GM23338 (cell line): ENCODE measurements at regions not wholly inside any gene's neighbourhood (a gene's known extent, or its start where the extent isn't known, plus 50 kb on each side); places are given as distances from the start of the nearest gene placed in this dataset.

Experiments
- ATAC-seq: fragments of 200-7000 bp; cut with Tn5 transposase; 3 replicates; pipeline ENCODE4 v1.9.1; 2020
- DNase-seq: peaks from one replicate; pipeline ENCODE4 v3.0.0-alpha.2; 2015; ENCODE audit warnings: low spot score
- H2AFZ ChIP-seq: fragments of 200-600 bp; sonication (generic); 2 replicates; pipeline ENCODE4 v1.8.0; 2016; ENCODE audit warnings: antibody characterized with exemption, mild to moderate bottlenecking, moderate library complexity
- H3F3A ChIP-seq: fragments of 200-600 bp; sonication (generic); replicated peaks from 2 replicates; pipeline ENCODE4 v1.8.0; 2017; ENCODE audit warnings: antibody characterized with exemption, mixed run types, low read depth
- H3K27ac ChIP-seq: fragments of 200-600 bp; sonication (generic); 2 replicates; pipeline ENCODE4 v1.6.1; 2016; ENCODE audit warnings: low read depth
- H3K27me3 ChIP-seq: fragments of 200-600 bp; sonication (generic); 2 replicates; pipeline ENCODE4 v1.8.0; 2016; ENCODE audit warnings: mild to moderate bottlenecking, mixed run types, moderate library complexity; ENCODE audit not compliant: insufficient read depth
- H3K36me3 ChIP-seq: fragments of 200-600 bp; sonication (generic); 2 replicates; pipeline ENCODE4 v1.8.0; 2016; ENCODE audit warnings: mild to moderate bottlenecking; ENCODE audit not compliant: insufficient read depth
- H3K4me1 ChIP-seq: fragments of 200-600 bp; sonication (generic); 2 replicates; pipeline ENCODE4 v1.8.0; 2016; ENCODE audit warnings: mild to moderate bottlenecking, moderate library complexity; ENCODE audit not compliant: insufficient read depth
- H3K4me2 ChIP-seq: fragments of 200-600 bp; sonication (generic); 2 replicates; pipeline ENCODE4 v1.7.1; 2017; ENCODE audit warnings: mixed run types
- H3K4me3 ChIP-seq: fragments of 200-600 bp; sonication (generic); 2 replicates; pipeline ENCODE4 v1.6.1; 2016; ENCODE audit warnings: mixed run types
- H3K79me2 ChIP-seq: fragments of 200-600 bp; sonication (generic); replicated peaks from 2 replicates; pipeline ENCODE4 v1.8.0; 2017; ENCODE audit warnings: mild to moderate bottlenecking; ENCODE audit not compliant: insufficient read depth
- H3K9me2 ChIP-seq: fragments of 200-600 bp; sonication (generic); 2 replicates; pipeline ENCODE4 v1.8.0; 2017; ENCODE audit not compliant: insufficient read depth
- H4K20me1 ChIP-seq: fragments of 200-600 bp; sonication (generic); replicated peaks from 2 replicates; pipeline ENCODE4 v1.8.0; 2017; ENCODE audit warnings: mild to moderate bottlenecking; ENCODE audit not compliant: insufficient read depth
- H3K27ac Mint-ChIP-seq: 2 replicates; pipeline ENCODE4 v1.8.0; 2020; ENCODE audit warnings: inconsistent platforms, mild to moderate bottlenecking, moderate library complexity, mixed read lengths
- H3K27me3 Mint-ChIP-seq: 3 replicates; pipeline ENCODE4 v1.8.0; 2022; ENCODE audit warnings: low read depth, mild to moderate bottlenecking, moderate library complexity, mixed read lengths, inconsistent platforms; ENCODE audit not compliant: insufficient read depth, poor library complexity
- H3K36me3 Mint-ChIP-seq: 3 replicates; pipeline ENCODE4 v1.8.0; 2021; ENCODE audit warnings: low read depth, mild to moderate bottlenecking, inconsistent platforms, moderate library complexity, mixed read lengths
- H3K4me1 Mint-ChIP-seq: 3 replicates; pipeline ENCODE4 v1.8.0; 2020; ENCODE audit warnings: mild to moderate bottlenecking, inconsistent platforms, mixed read lengths
- H3K4me3 Mint-ChIP-seq: 3 replicates; pipeline ENCODE4 v1.8.0; 2021; ENCODE audit warnings: moderate library complexity, mild to moderate bottlenecking, inconsistent platforms, mixed read lengths
- H3K9me3 Mint-ChIP-seq: 3 replicates; pipeline ENCODE4 v1.8.0; 2020; ENCODE audit warnings: moderate library complexity, mild to moderate bottlenecking, inconsistent platforms, mixed read lengths
- CREB1 ChIP-seq: fragments of 250-450 bp; sonication (Bioruptor Pico); IDR thresholded peaks from 2 replicates; pipeline ENCODE4 v1.5.0; 2020; ENCODE audit warnings: low read depth, mild to moderate bottlenecking, moderate library complexity
- CTCF ChIP-seq, 2 experiments: fragments of 200-600 bp in 1 of 2; sonication (generic) in 1 of 2; conservative IDR thresholded peaks; 2 replicates each; pipeline versions ENCODE4 v1.5.1 to v1.6.1; 2016 to 2017; ENCODE audit warnings: antibody characterized with exemption in 2 of 2, low read depth in 2 of 2, mild to moderate bottlenecking in 2 of 2, moderate library complexity in 1 of 2
- ETS1 ChIP-seq: IDR thresholded peaks from 2 replicates; pipeline ENCODE4 v1.6.1; 2016; ENCODE audit warnings: antibody characterized with exemption
- EZH2 ChIP-seq: fragments of 200-600 bp; sonication (generic); IDR thresholded peaks from one replicate; pipeline ENCODE4 v1.8.0; 2017; ENCODE audit warnings: antibody characterized with exemption, mild to moderate bottlenecking, low read depth; ENCODE audit not compliant: unreplicated experiment
- EZH2phosphoT487 ChIP-seq: fragments of 200-600 bp; sonication (generic); IDR thresholded peaks from one replicate; pipeline ENCODE4 v1.8.1; 2018; ENCODE audit warnings: antibody characterized with exemption; ENCODE audit not compliant: unreplicated experiment
- JUNB ChIP-seq: IDR thresholded peaks from one replicate; pipeline ENCODE4 v1.6.1; 2016; ENCODE audit warnings: antibody characterized with exemption; ENCODE audit not compliant: unreplicated experiment
- NANOG ChIP-seq: IDR thresholded peaks from 2 replicates; pipeline ENCODE4 v1.6.1; 2016; ENCODE audit warnings: antibody characterized with exemption, borderline replicate concordance
- POLR2AphosphoS5 ChIP-seq: IDR thresholded peaks from 2 replicates; pipeline ENCODE4 v1.6.1; 2016; ENCODE audit warnings: antibody characterized with exemption, low read depth
- STAT1 ChIP-seq: IDR thresholded peaks from one replicate; pipeline ENCODE4 v1.6.1; 2016; ENCODE audit warnings: antibody characterized with exemption; ENCODE audit not compliant: unreplicated experiment
- ZNF114 ChIP-seq: fragments of 250-450 bp; sonication (Bioruptor Pico); IDR thresholded peaks from 2 replicates; pipeline ENCODE4 v1.5.0; 2020; ENCODE audit warnings: mild to moderate bottlenecking, moderate library complexity
- ZNF331 ChIP-seq: fragments of 250-450 bp; sonication (Bioruptor Pico); IDR thresholded peaks from 2 replicates; pipeline ENCODE4 v1.5.0; 2020; ENCODE audit warnings: low read depth, mild to moderate bottlenecking, moderate library complexity
- TF ChIP-seq, protein P1 (sequence below): fragments of 250-450 bp; sonication (Bioruptor Pico); IDR thresholded peaks from 2 replicates; pipeline ENCODE4 v1.5.0; 2020; ENCODE audit warnings: mild to moderate bottlenecking, moderate library complexity
- TF ChIP-seq, protein P2 (sequence below): IDR thresholded peaks from one replicate; pipeline ENCODE4 v1.6.1; 2018; ENCODE audit warnings: antibody characterized with exemption; ENCODE audit not compliant: unreplicated experiment

DNA sequence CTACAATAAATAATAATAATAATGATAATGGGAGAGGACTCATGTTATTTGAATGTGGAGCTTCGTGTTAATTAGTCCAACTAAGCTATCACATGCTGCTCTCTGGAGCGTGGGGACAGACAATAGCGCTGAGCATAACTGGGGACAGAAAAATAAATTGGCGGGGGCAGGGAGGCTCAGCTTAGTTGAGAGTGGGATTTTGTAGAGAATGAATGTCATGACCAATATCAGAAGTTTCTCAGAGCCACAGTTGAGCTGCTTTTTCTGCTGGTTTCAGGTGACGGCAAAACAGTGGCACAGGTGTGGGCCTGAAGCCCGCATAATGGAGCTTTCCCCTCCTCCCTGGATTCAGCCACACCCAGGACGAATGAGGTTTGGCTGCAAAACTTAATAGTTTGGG is 111.1 kb upstream of the CAB39 start:
- Histone ChIP-seq H4K20me1 (no peaks in the 10 kb centered on the region), H3K79me2 (no peaks in the 10 kb centered on the region), H3K4me2 (no peak overlapping the region), H3K4me3 (no peak overlapping the region), H3K27ac (no peak overlapping the region), H2AFZ (no peak overlapping the region), H3K9me2 (no peaks in the 10 kb centered on the region), H3K4me1 (peaks cover 9% of the 10 kb centered on the region), H3K27me3 (no peaks in the 10 kb centered on the region), H3K36me3 (no peaks in the 10 kb centered on the region), H3F3A (no peaks in the 10 kb centered on the region)
- DNase-seq: no peak
- peaks cover 7% of the 10 kb centered on the region for H3K9me3 Mint-ChIP-seq
- H3K4me1 Mint-ChIP-seq: peaks cover 5% of the 10 kb centered on the region; the same call in 2 of the 3 replicates
- no peak for ATAC-seq
- peaks cover 7% of the 10 kb centered on the region for H3K27me3 Mint-ChIP-seq
- TF ChIP-seq STAT1 (no peak), ETS1 (no peak), ZNF114 (CRISPR knock-in tag) (no peak), JUNB (no peak), CTCF (conservative IDR thresholded peaks at IDR 0.05; ENCODE audit: low read depth in 2 of 2) (no peak), CREB1 (CRISPR knock-in tag) (no peak), POLR2AphosphoS5 (no peak), ZNF331 (CRISPR knock-in tag) (no peak), EZH2 (no peak), NANOG (no peak), EZH2phosphoT487 (no peak)
- TF ChIP-seq, protein P1, sequence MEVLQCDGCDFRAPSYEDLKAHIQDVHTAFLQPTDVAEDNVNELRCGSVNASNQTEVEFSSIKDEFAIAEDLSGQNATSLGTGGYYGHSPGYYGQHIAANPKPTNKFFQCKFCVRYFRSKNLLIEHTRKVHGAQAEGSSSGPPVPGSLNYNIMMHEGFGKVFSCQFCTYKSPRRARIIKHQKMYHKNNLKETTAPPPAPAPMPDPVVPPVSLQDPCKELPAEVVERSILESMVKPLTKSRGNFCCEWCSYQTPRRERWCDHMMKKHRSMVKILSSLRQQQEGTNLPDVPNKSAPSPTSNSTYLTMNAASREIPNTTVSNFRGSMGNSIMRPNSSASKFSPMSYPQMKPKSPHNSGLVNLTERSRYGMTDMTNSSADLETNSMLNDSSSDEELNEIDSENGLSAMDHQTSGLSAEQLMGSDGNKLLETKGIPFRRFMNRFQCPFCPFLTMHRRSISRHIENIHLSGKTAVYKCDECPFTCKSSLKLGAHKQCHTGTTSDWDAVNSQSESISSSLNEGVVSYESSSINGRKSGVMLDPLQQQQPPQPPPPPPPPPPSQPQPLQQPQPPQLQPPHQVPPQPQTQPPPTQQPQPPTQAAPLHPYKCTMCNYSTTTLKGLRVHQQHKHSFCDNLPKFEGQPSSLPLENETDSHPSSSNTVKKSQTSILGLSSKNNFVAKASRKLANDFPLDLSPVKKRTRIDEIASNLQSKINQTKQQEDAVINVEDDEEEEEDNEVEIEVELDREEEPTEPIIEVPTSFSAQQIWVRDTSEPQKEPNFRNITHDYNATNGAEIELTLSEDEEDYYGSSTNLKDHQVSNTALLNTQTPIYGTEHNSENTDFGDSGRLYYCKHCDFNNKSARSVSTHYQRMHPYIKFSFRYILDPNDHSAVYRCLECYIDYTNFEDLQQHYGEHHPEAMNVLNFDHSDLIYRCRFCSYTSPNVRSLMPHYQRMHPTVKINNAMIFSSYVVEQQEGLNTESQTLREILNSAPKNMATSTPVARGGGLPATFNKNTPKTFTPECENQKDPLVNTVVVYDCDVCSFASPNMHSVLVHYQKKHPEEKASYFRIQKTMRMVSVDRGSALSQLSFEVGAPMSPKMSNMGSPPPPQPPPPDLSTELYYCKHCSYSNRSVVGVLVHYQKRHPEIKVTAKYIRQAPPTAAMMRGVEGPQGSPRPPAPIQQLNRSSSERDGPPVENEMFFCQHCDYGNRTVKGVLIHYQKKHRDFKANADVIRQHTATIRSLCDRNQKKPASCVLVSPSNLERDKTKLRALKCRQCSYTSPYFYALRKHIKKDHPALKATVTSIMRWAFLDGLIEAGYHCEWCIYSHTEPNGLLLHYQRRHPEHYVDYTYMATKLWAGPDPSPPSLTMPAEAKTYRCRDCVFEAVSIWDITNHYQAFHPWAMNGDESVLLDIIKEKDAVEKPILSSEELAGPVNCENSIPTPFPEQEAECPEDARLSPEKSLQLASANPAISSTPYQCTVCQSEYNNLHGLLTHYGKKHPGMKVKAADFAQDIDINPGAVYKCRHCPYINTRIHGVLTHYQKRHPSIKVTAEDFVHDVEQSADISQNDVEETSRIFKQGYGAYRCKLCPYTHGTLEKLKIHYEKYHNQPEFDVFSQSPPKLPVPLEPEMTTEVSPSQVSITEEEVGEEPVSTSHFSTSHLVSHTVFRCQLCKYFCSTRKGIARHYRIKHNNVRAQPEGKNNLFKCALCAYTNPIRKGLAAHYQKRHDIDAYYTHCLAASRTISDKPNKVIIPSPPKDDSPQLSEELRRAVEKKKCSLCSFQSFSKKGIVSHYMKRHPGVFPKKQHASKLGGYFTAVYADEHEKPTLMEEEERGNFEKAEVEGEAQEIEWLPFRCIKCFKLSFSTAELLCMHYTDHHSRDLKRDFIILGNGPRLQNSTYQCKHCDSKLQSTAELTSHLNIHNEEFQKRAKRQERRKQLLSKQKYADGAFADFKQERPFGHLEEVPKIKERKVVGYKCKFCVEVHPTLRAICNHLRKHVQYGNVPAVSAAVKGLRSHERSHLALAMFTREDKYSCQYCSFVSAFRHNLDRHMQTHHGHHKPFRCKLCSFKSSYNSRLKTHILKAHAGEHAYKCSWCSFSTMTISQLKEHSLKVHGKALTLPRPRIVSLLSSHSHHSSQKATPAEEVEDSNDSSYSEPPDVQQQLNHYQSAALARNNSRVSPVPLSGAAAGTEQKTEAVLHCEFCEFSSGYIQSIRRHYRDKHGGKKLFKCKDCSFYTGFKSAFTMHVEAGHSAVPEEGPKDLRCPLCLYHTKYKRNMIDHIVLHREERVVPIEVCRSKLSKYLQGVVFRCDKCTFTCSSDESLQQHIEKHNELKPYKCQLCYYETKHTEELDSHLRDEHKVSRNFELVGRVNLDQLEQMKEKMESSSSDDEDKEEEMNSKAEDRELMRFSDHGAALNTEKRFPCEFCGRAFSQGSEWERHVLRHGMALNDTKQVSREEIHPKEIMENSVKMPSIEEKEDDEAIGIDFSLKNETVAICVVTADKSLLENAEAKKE (CRISPR knock-in tag): no peak
- TF ChIP-seq, protein P2, sequence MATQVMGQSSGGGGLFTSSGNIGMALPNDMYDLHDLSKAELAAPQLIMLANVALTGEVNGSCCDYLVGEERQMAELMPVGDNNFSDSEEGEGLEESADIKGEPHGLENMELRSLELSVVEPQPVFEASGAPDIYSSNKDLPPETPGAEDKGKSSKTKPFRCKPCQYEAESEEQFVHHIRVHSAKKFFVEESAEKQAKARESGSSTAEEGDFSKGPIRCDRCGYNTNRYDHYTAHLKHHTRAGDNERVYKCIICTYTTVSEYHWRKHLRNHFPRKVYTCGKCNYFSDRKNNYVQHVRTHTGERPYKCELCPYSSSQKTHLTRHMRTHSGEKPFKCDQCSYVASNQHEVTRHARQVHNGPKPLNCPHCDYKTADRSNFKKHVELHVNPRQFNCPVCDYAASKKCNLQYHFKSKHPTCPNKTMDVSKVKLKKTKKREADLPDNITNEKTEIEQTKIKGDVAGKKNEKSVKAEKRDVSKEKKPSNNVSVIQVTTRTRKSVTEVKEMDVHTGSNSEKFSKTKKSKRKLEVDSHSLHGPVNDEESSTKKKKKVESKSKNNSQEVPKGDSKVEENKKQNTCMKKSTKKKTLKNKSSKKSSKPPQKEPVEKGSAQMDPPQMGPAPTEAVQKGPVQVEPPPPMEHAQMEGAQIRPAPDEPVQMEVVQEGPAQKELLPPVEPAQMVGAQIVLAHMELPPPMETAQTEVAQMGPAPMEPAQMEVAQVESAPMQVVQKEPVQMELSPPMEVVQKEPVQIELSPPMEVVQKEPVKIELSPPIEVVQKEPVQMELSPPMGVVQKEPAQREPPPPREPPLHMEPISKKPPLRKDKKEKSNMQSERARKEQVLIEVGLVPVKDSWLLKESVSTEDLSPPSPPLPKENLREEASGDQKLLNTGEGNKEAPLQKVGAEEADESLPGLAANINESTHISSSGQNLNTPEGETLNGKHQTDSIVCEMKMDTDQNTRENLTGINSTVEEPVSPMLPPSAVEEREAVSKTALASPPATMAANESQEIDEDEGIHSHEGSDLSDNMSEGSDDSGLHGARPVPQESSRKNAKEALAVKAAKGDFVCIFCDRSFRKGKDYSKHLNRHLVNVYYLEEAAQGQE: no peak
- H3K27ac Mint-ChIP-seq: no peak overlapping the region
- peaks cover 3% of the 10 kb centered on the region; the same call in 1 of the 3 replicates for H3K36me3 Mint-ChIP-seq
- no peak overlapping the region for H3K4me3 Mint-ChIP-seq
